Neural progenitor cell (in vitro differentiated cells): ENCODE measurements at regions not wholly inside any gene's neighbourhood (a gene's known extent, or its start where the extent isn't known, plus 50 kb on each side); places are given as distances from the start of the nearest gene placed in this dataset.

Experiments
- EZH2phosphoT487 ChIP-seq: fragments of 200-600 bp; sonication (generic); IDR thresholded peaks from 2 replicates; pipeline ENCODE4 v1.6.1; 2017; ENCODE audit warnings: antibody characterized with exemption
- TF ChIP-seq, protein P1 (sequence below): fragments of 200-600 bp; sonication (generic); IDR thresholded peaks from 2 replicates; pipeline ENCODE4 v1.5.1; 2017; ENCODE audit warnings: antibody characterized with exemption, mild to moderate bottlenecking

DNA sequence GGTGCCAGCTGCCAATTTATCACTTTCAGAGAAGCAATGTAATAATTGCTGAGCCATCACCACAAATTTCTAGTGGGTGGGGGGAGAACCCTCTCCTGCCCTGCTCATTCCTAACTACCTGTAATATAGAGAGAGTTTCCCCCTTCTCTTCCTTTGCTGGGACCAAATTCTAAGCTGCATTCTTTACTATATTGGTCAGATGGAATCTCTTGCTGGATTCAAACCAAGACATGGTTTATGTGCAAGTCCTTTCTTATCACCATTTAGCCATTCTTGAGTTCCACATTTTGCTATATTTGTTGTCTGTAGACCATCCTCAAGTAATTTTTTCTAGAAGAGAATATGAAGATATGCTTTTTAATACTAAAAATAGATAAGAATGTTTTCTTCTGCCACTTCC lies 452.1 kb downstream of the MN1 start:
- TF ChIP-seq, protein P1, sequence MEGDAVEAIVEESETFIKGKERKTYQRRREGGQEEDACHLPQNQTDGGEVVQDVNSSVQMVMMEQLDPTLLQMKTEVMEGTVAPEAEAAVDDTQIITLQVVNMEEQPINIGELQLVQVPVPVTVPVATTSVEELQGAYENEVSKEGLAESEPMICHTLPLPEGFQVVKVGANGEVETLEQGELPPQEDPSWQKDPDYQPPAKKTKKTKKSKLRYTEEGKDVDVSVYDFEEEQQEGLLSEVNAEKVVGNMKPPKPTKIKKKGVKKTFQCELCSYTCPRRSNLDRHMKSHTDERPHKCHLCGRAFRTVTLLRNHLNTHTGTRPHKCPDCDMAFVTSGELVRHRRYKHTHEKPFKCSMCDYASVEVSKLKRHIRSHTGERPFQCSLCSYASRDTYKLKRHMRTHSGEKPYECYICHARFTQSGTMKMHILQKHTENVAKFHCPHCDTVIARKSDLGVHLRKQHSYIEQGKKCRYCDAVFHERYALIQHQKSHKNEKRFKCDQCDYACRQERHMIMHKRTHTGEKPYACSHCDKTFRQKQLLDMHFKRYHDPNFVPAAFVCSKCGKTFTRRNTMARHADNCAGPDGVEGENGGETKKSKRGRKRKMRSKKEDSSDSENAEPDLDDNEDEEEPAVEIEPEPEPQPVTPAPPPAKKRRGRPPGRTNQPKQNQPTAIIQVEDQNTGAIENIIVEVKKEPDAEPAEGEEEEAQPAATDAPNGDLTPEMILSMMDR, result no peak
- no peak for TF ChIP-seq EZH2phosphoT487
